H9 (cell line): ENCODE measurements at regions not wholly inside any gene's neighbourhood (a gene's known extent, or its start where the extent isn't known, plus 50 kb on each side); places are given as distances from the start of the nearest gene placed in this dataset.

Experiments
- DNase-seq: peaks from one replicate; pipeline ENCODE4 v3.0.0-alpha.2; 2017
- H2AFZ ChIP-seq: one replicate; pipeline ENCODE4 v1.6.1; 2013; ENCODE audit warnings: mild to moderate bottlenecking, low read length, control low read depth, moderate library complexity
- H2AK5ac ChIP-seq: 2 replicates; pipeline ENCODE4 v1.6.1; 2013; ENCODE audit warnings: low read length, control low read depth, mixed read lengths; ENCODE audit not compliant: insufficient read length
- H2BK120ac ChIP-seq: one replicate; pipeline ENCODE4 v1.6.1; 2013; ENCODE audit warnings: low read depth, mild to moderate bottlenecking, low read length, control low read depth, inconsistent platforms; ENCODE audit not compliant: poor library complexity, severe bottlenecking
- H2BK12ac ChIP-seq: 2 replicates; pipeline ENCODE4 v1.6.1; 2013; ENCODE audit warnings: low read length, control low read depth, mixed read lengths, low read depth; ENCODE audit not compliant: insufficient read length
- H2BK15ac ChIP-seq: 2 replicates; pipeline ENCODE4 v1.6.1; 2013; ENCODE audit warnings: low read depth, low read length, control low read depth
- H2BK20ac ChIP-seq: one replicate; pipeline ENCODE4 v1.6.1; 2013; ENCODE audit warnings: low read depth, mild to moderate bottlenecking, low read length, control low read depth, inconsistent platforms; ENCODE audit not compliant: poor library complexity, severe bottlenecking
- H2BK5ac ChIP-seq: 2 replicates; pipeline ENCODE4 v1.6.1; 2013; ENCODE audit warnings: low read length, control low read depth, mixed read lengths; ENCODE audit not compliant: insufficient read length
- H3K14ac ChIP-seq: 2 replicates; pipeline ENCODE4 v1.6.1; 2013; ENCODE audit warnings: low read length, control low read depth; ENCODE audit not compliant: insufficient read depth
- H3K18ac ChIP-seq: 2 replicates; pipeline ENCODE4 v1.6.1; 2013; ENCODE audit warnings: low read depth, mild to moderate bottlenecking, mixed read lengths, low read length, control low read depth; ENCODE audit not compliant: insufficient read length
- H3K23ac ChIP-seq: 2 replicates; pipeline ENCODE4 v1.6.1; 2013; ENCODE audit warnings: low read length, control low read depth, mixed read lengths, low read depth; ENCODE audit not compliant: insufficient read length
- H3K23me2 ChIP-seq: 2 replicates; pipeline ENCODE4 v1.6.1; 2013; ENCODE audit warnings: low read depth, mild to moderate bottlenecking, mixed read lengths, low read length, control low read depth; ENCODE audit not compliant: insufficient read length, poor library complexity, severe bottlenecking
- H3K27ac ChIP-seq: 2 replicates; pipeline ENCODE4 v1.5.1; 2013; ENCODE audit warnings: low read length, control low read depth, mixed read lengths, low read depth; ENCODE audit not compliant: insufficient read length
- H3K27me3 ChIP-seq: 2 replicates; pipeline ENCODE4 v1.6.1; 2013; ENCODE audit warnings: low read length, control low read depth, inconsistent platforms; ENCODE audit not compliant: insufficient read depth
- H3K4ac ChIP-seq: 2 replicates; pipeline ENCODE4 v1.6.1; 2013; ENCODE audit warnings: low read depth, mild to moderate bottlenecking, control low read depth, inconsistent platforms, low read length, moderate library complexity
- H3K4me1 ChIP-seq: 2 replicates; pipeline ENCODE4 v1.6.1; 2013; ENCODE audit warnings: low read length, control low read depth, inconsistent platforms; ENCODE audit not compliant: insufficient read depth
- H3K4me2 ChIP-seq: 2 replicates; pipeline ENCODE4 v1.6.1; 2013; ENCODE audit warnings: low read length, control low read depth, mixed read lengths; ENCODE audit not compliant: insufficient read length, insufficient read depth
- H3K56ac ChIP-seq: 2 replicates; pipeline ENCODE4 v1.6.1; 2013; ENCODE audit warnings: low read depth, mild to moderate bottlenecking, mixed read lengths, low read length, control low read depth; ENCODE audit not compliant: insufficient read length
- H3K79me1 ChIP-seq: 2 replicates; pipeline ENCODE4 v1.6.1; 2013; ENCODE audit warnings: low read depth, mild to moderate bottlenecking, moderate library complexity, low read length, control low read depth, inconsistent platforms; ENCODE audit not compliant: insufficient read depth, poor library complexity, severe bottlenecking
- H3K79me2 ChIP-seq: 2 replicates; pipeline ENCODE4 v1.6.1; 2013; ENCODE audit warnings: low read length, control low read depth, inconsistent platforms; ENCODE audit not compliant: insufficient read depth
- H3K9ac ChIP-seq: 2 replicates; pipeline ENCODE4 v1.6.1; 2013; ENCODE audit warnings: low read length, control low read depth, mixed read lengths; ENCODE audit not compliant: insufficient read length; ENCODE audit errors: extremely low read depth
- H3K9me3 ChIP-seq: one replicate; pipeline ENCODE4 v1.6.1; 2013; ENCODE audit warnings: low read depth, low read length, inconsistent platforms; ENCODE audit not compliant: control insufficient read depth
- H3T11ph ChIP-seq: one replicate; pipeline ENCODE4 v1.6.1; 2013; ENCODE audit warnings: mild to moderate bottlenecking, low read length, control low read depth, inconsistent platforms
- H4K20me1 ChIP-seq: one replicate; pipeline ENCODE4 v1.6.1; 2013; ENCODE audit not compliant: control insufficient read depth, insufficient read length, insufficient read depth
- H4K5ac ChIP-seq: 2 replicates; pipeline ENCODE4 v1.6.1; 2013; ENCODE audit warnings: low read depth, mild to moderate bottlenecking, mixed read lengths, low read length, control low read depth; ENCODE audit not compliant: insufficient read length
- H4K8ac ChIP-seq: replicated peaks from 2 replicates; pipeline ENCODE4 v1.6.1; 2013; ENCODE audit warnings: low read length, control low read depth, mixed read lengths, low read depth; ENCODE audit not compliant: insufficient read length
- H4K91ac ChIP-seq: 2 replicates; pipeline ENCODE4 v1.6.1; 2013; ENCODE audit warnings: low read depth, mild to moderate bottlenecking, moderate library complexity, mixed read lengths, low read length, control low read depth; ENCODE audit not compliant: insufficient read length
- H3K27ac Mint-ChIP-seq, 3 experiments: 2 replicates in 2 of 3; 3 replicates in 1 of 3; pipeline ENCODE4 v1.8.0; 2020 to 2021; ENCODE audit warnings: mixed read lengths in 3 of 3, mild to moderate bottlenecking in 1 of 3, moderate library complexity in 1 of 3
- H3K27me3 Mint-ChIP-seq: 2 replicates; pipeline ENCODE4 v1.8.0; 2021; ENCODE audit warnings: low read depth, mild to moderate bottlenecking, moderate library complexity, mixed read lengths
- H3K36me3 Mint-ChIP-seq, 3 experiments: 2 replicates in 2 of 3; 3 replicates in 1 of 3; pipeline ENCODE4 v1.8.0; 2020 to 2021; ENCODE audit warnings: low read depth in 3 of 3, mixed read lengths in 3 of 3; ENCODE audit not compliant: insufficient read depth in 1 of 3
- H3K4me1 Mint-ChIP-seq, 2 experiments: 2 replicates each; pipeline ENCODE4 v1.8.0; 2020; ENCODE audit warnings: mixed read lengths in 2 of 2
- H3K4me3 Mint-ChIP-seq, 2 experiments: 2 replicates in 1 of 2; 3 replicates in 1 of 2; pipeline ENCODE4 v1.8.0; 2020 to 2021; ENCODE audit warnings: mild to moderate bottlenecking in 2 of 2, mixed read lengths in 2 of 2, moderate library complexity in 1 of 2
- H3K9me3 Mint-ChIP-seq, 2 experiments: 2 replicates in 1 of 2; 3 replicates in 1 of 2; pipeline ENCODE4 v1.8.0; 2020; ENCODE audit warnings: mild to moderate bottlenecking in 2 of 2, mixed read lengths in 2 of 2, moderate library complexity in 1 of 2
- CTCF ChIP-seq: fragments of 200-600 bp; sonication (generic); conservative IDR thresholded peaks from 3 replicates; pipeline ENCODE4 v1.8.0; 2021; ENCODE audit warnings: antibody characterized with exemption, mild to moderate bottlenecking
- WGBS: extraction: QIAGEN DNeasy Blood & Tissue Kit; methylation state at CpG from one replicate; pipeline ENCODE4 v1.1.7; 2013; ENCODE audit warnings: missing lambda C conversion rate, low lambda C conversion rate, mixed read lengths; ENCODE audit not compliant: insufficient read length; ENCODE audit errors: extremely low coverage; 5-methylcytosine and 5-hydroxymethylcytosine counted together

- Histone ChIP-seq H2AFZ (no peak overlapping the region), H4K5ac (no peak overlapping the region), H2BK120ac (no peak overlapping the region), H3K23ac (no peak overlapping the region), H2BK20ac (no peak overlapping the region), H3K23me2 (no peaks in the 10 kb centered on the region), H2AK5ac (no peak overlapping the region), H3K4me1 (no peaks in the 10 kb centered on the region), H3K56ac (no peak overlapping the region), H2BK5ac (no peak overlapping the region), H3K79me1 (no peaks in the 10 kb centered on the region), H3K9me3 (no peaks in the 10 kb centered on the region), H4K8ac (no peak overlapping the region), H3K4me2 (no peak overlapping the region), H3T11ph (no peak overlapping the region), H3K18ac (no peak overlapping the region), H2BK12ac (no peak overlapping the region), H3K4ac (no peak overlapping the region), H4K20me1 (no peaks in the 10 kb centered on the region), H4K91ac (no peak overlapping the region), H3K79me2 (no peaks in the 10 kb centered on the region), H3K27me3 (no peaks in the 10 kb centered on the region), H3K9ac (no peak overlapping the region), H2BK15ac (no peak overlapping the region), H3K14ac (no peak overlapping the region), H3K27ac (no peak overlapping the region)
- no peak for TF ChIP-seq CTCF
- H3K36me3 Mint-ChIP-seq = no peaks in the 10 kb centered on the region
- no peak overlapping the region for H3K27ac Mint-ChIP-seq
- no peak for DNase-seq
- WGBS = no CpG with 5 or more reads among the region's 1 CpG
- H3K27me3 Mint-ChIP-seq = no peaks in the 10 kb centered on the region
- 0 out of 4 replicates have a peak, but pooled peaks cover 4 to 5% of the 10 kb centered on the region in 2 experiments for H3K4me1 Mint-ChIP-seq
- no peaks in the 10 kb centered on the region for H3K9me3 Mint-ChIP-seq
- no peak overlapping the region for H3K4me3 Mint-ChIP-seq
Measured at GRCh38 chr12:91937706-91938105, 207.9 kb downstream of the BTG1 start.
